KOPT-K1 (cell line): ENCODE measurements at regions not wholly inside any gene's neighbourhood (a gene's known extent, or its start where the extent isn't known, plus 50 kb on each side); places are given as distances from the start of the nearest gene placed in this dataset.
"Not testable (repeated sequence)": the region's sequence is repeated elsewhere in the genome, so short reads cannot be mapped to it uniquely, and the experiment has no call there.

Experiments used
- H3K27ac ChIP-seq: fragments of 200-600 bp; sonication (generic); 2 replicates; pipeline ENCODE4 v1.5.1; 2016; ENCODE audit warnings: antibody characterized with exemption, mild to moderate bottlenecking, low read depth, low read length; ENCODE audit not compliant: poor library complexity, severe bottlenecking
- H3K36me3 ChIP-seq: fragments of 200-600 bp; sonication (generic); 2 replicates; pipeline ENCODE4 v1.5.1; 2017; ENCODE audit warnings: antibody characterized with exemption, mild to moderate bottlenecking, low read length, moderate library complexity; ENCODE audit not compliant: insufficient read depth
- H3K9me3 ChIP-seq: fragments of 200-600 bp; sonication (generic); 2 replicates; pipeline ENCODE4 v1.5.1; 2017; ENCODE audit warnings: antibody characterized with exemption, low read length, mild to moderate bottlenecking; ENCODE audit not compliant: insufficient read depth, poor library complexity, severe bottlenecking

DNA sequence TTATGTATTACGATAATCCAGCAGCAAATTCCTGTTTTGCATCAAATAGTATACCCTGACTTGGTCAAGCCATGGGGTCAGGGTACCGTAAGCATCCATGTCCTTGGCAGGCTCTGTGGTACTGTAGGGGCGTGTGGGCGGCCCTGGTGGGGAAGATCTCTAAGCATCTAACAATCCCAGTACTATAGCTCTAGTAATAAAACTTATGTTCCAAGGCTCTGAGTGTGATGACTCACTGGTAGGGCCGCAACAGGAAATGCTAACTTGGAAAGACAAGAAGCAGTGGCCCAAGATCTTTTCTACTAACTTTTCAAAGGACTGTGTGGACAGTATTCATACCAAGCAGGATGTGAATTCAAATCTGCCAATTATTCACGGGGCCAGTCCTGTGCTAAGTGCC lies 63.8 kb downstream of the CLEC18A start:
- not testable (repeated sequence) for H3K27ac ChIP-seq

DNA sequence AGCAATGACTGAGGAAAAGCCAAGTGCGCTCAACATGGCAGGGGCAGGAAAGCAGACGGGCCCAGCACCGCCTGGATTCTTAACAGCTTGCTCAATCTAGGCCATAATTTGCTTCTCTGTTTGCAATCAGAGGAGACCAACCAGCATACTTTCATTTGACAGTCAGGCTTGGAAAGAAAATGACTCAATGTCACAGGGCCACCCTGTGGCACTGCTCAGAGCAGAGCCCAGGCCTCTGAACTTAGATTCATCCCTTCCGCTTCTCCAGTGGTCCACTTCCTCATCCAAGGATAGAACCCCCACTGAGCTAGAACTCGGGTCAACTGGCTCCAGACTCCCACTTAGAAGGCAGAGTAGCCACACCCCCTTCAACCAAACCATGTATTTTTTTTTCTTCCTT lies 65.6 kb downstream of the CLEC18A start:
- H3K27ac ChIP-seq, H3K9me3 ChIP-seq, H3K36me3 ChIP-seq: not testable (repeated sequence)

More for the DNA sequence above, 63.8 kb downstream of the CLEC18A start:
- H3K9me3 ChIP-seq, H3K36me3 ChIP-seq: not testable (repeated sequence)

DNA sequence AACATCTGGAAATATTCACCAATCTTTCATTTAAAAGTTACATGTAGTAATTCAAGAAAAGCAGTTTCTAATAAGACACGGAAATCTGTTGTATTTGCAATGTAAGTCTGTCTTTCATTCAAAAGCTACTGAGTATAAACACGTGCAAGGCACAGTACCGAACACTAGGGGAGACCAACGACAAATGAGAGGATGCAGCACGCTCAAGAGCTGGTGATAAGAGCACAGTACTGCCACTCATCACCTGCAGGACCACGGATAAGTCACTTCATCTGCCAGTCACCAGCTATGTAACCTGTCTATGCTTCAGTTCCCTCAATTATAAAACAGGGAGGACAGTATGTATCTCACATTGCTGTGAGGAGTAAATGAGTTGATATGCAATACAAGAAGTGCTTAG lies 67.1 kb downstream of the CLEC18A start:
- Histone ChIP-seq H3K36me3 (peaks cover 13% of the 10 kb centered on the region), H3K27ac (no peak overlapping the region), H3K9me3 (no peaks in the 10 kb centered on the region)

DNA sequence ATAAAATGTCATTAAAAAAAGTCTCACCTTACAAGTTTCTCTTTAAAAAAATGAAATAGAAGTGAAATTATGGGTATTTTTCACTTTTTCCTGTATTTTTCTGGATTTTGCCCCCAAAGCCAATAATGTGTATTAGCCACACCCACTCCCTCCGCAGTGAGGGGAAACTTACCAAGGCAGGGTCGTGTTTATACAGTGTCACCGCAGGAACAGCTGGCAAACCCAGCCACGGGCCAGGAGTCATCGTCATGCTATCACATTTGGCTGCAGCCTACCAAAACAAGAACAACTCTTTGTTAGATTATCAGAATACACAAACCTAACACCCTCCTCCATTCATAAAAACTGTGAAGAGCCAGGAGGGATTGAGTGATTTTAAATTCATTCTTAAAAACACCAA lies 72.1 kb downstream of the CLEC18A start:
- H3K9me3 ChIP-seq, H3K27ac ChIP-seq: not testable (repeated sequence)
- H3K36me3 ChIP-seq, result peaks cover 22% of the 10 kb centered on the region

DNA sequence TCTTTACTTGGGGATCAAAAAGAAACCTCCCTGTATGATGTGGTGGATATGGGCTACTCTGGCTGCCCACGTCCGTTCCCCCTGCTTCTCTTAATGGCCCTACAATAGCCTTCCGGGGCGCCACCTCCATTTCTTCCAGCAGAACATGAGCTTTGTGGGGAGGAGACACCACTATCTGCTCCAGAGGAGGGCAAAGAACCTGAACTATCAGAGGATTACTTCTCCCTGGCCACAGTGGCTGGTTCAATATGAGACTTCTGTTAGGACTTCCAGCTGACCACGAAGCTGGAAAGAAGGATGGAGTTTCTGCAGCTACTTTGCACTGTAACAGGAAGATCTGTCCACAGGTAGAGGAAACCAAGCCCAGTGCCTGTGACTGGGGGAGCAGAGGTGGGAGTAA lies 72.8 kb downstream of the CLEC18A start:
- peaks cover 22% of the 10 kb centered on the region for H3K36me3 ChIP-seq
- H3K9me3 ChIP-seq, H3K27ac ChIP-seq: not testable (repeated sequence)

DNA sequence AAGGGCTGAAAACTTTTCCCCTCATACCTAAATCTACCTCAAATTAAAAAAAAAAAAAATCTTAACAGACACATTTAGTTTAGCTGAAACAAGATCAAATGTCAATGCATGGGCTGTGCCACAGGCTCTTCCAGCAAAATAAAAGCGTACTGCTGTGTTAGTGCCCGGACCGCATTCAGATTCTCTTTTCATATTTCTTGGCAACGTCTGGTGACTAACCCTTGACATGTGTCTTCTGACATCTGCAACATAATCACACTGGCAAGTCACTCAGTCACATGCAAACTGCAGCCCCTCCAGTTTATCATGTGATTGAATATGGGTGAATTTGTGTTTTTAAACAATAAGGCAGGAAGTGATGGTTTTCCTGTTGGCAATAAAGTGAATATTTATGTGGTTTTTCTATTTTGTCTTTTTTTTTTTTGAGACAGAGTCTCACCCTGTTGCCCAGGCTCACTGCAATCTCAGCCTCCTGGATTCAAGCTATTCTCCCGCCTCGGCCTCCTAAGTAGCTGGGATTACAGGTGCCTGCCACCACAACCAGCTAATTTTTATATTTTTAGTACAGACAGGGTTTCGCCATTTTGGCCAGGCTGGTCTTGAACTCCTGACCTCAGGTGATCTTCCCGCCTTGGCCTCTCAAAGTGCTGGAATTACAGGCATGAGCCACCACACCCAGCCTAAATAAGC lies 75.2 kb downstream of the CLEC18A start:
- H3K27ac ChIP-seq, result peak overlapping the region; percentile 1
- H3K9me3 ChIP-seq, result not testable (repeated sequence)

DNA sequence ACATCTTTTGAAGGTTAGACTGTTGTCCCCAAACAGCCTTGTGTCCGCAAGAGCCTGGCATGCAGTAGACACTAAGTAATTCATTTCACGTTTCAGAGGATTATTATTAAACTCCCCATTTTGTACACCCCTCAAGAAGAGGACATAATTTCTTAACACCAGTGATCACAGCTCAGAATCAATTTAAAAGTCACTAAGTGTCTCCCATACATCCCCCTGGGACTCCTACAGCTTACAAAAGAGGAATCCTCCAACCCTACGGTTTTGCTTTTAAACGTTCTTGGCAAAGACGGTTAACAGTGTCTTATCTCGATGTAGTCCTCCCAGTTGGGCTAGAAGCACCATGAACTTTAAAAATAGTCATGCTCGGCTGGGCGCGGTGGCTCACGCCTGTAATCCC lies 81.2 kb upstream of the PDPR start:
- H3K9me3 ChIP-seq, H3K27ac ChIP-seq: not testable (repeated sequence)
- H3K36me3 ChIP-seq, result peaks cover 22% of the 10 kb centered on the region; the same call in 1 of the 2 replicates

More for the DNA sequence above, 75.2 kb downstream of the CLEC18A start:
- peaks cover 21% of the 10 kb centered on the region; the same call in 1 of the 2 replicates for H3K36me3 ChIP-seq

DNA sequence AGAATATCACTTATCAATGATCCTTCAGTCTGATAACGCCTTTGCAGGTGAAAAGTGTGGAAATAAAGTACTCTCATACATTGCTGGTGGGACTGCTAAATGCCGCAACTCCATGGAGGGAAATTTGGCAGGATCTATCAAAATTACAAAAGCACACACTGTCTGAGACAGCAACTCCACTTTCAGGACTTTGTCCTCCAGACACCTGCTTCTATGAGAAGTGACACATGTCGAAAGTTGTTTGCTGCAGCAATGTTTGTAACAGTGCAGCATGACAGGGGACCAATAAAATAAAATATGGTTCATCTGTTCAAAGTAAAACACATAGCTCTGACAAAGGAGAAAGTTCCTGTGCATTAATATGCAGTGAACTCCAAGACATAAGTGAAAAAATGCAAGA lies 76.2 kb upstream of the PDPR start:
- peaks cover 17% of the 10 kb centered on the region; the same call in 1 of the 2 replicates for H3K36me3 ChIP-seq
- H3K9me3 ChIP-seq, H3K27ac ChIP-seq: not testable (repeated sequence)

DNA sequence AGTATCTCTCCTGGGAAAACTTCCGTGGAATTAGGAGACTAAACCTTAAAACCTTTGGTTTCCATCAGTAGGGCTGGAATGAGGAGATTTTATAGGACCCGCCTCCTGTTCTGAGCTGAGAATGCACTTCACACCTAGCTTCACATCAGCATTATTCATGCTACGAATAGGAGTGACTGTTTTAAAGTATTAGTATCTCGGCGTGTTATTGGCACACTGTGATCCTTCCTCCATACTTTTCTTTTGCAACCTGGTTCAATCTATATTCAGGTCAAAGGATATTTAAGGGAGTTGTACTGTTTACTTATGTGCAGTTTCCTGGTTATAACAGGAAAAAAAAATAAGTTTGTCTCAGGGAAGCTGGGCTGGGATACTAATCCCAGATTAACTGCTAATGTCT lies 73.6 kb upstream of the PDPR start:
- H3K27ac ChIP-seq, H3K36me3 ChIP-seq, H3K9me3 ChIP-seq: not testable (repeated sequence)

DNA sequence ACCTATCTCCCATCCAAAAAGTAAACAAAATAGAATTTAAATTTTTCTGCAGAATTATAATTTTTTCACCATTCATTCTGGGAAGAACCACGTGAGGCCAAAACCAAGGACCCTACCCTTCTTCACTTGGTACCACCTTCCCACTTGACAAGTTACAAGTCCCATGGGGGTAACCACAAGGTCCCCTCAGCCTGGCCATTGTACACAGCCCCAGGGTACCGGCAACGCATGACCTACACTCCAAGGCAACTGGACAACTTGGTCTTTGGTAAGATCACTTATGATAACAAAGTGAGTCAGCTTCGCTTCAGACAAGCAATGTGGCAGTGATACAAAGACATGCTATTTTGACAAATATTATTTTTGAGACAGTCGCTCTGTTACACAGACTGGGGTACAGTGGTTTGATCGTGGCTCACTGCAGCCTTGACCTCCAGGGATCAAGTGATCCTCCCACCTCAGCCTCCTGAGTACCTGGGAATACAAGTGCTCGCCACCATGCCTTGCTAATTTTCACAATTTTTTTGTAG lies 70.5 kb upstream of the PDPR start:
- not testable (repeated sequence) for H3K27ac ChIP-seq, H3K36me3 ChIP-seq, H3K9me3 ChIP-seq

DNA sequence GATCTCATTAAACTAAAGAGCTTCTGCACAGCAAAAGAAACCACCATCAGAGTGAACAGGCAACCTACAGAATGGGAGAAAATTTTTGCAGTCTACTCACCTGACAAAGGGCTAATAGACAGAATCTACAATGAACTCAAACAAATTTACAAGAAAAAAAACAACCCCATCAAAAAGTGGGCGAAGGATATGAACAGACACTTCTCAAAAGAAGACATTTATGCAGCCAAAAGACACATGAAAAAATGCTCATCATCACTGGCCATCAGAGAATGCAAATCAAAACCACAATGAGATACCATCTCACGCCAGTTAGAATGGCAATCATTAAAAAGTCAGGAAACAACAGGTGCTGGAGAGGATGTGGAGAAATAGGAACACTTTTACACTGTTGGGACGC lies 67.6 kb upstream of the PDPR start:
- not testable (repeated sequence) for H3K36me3 ChIP-seq, H3K27ac ChIP-seq, H3K9me3 ChIP-seq

DNA sequence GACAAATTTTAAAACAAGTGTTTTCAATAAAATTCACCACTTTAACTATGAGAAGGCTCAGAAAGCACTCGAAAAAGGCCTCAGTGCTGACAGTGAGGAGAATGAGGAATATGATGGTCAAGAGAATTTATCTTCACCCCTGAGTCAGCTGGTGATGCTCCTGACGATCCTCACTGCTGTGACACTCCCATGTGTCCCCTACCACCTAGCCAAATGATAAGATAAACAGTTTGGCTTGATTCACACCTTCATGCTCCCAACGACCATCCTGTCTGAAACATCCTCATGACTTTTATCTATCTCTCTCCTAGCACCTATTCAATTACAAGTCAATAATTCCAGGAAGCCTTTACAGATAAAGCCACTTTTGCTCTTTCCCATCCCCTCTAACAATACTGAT lies 66.0 kb upstream of the PDPR start:
- not testable (repeated sequence) for H3K27ac ChIP-seq, H3K36me3 ChIP-seq

DNA sequence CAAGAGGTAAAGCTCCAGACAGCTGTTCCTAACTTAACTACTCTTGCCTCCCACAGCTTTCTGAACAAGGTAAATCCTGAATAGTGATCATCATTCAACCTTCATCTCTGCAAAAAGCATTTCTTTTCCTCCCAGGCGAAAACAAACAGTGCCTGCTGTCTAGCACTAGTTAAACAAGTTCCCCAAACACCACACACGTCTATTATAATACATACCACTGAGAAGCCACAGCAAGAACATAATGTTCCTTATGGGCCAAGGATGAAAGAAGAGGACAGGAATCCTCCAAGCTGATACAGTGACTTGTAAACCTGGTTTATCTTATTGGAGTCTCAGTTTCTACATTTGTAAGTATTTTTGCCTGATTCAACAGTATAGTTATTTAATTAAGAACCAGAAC lies 56.1 kb upstream of the PDPR start:
- H3K9me3 ChIP-seq, H3K27ac ChIP-seq: not testable (repeated sequence)

More for the DNA sequence above, 66.0 kb upstream of the PDPR start:
- not testable (repeated sequence) for H3K9me3 ChIP-seq

DNA sequence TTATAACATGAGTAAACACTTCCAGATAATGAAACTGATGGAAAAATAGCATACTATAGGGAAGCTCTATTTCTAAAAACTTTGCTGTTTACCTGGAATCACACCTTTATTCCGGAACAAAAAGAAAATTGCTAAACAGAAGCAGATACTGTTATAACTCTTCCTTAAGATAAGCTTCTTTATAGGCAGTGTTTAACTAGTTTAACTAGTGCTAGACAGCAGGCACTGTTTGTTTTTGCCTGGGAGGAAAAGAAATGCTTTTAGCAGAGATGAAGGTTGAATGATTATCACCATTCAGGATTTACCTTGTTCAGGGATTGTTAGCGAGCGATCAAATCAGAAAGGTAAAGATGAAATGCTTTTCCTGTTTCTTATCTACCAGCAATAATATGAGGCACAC lies 54.7 kb upstream of the PDPR start:
- not testable (repeated sequence) for H3K9me3 ChIP-seq, H3K36me3 ChIP-seq, H3K27ac ChIP-seq

More for the DNA sequence above, 56.1 kb upstream of the PDPR start:
- not testable (repeated sequence) for H3K36me3 ChIP-seq

DNA sequence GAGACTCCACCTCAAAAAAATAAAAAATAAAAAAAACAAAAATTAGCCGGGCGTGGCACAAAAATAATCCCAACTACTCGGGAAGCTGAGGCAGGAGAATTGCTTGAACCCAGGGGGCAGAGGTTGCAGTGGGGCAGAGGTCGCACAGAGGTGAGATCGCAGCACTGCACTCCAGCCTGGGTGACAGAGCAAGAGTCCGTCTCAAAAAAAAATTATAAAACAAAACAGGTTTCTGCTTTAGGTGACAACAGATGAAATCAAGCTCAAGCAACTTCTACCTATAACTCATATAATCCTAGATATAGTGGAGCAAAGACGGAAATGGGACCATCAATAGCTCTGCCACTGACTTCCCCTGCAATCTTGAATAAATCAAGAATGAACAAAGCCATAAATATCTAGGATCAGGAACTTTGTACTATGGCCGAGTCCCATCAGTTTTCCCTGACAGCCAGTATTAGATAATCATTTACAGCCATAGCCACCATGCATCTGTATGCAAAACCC lies 53.6 kb upstream of the PDPR start:
- not testable (repeated sequence) for H3K9me3 ChIP-seq, H3K36me3 ChIP-seq, H3K27ac ChIP-seq

DNA sequence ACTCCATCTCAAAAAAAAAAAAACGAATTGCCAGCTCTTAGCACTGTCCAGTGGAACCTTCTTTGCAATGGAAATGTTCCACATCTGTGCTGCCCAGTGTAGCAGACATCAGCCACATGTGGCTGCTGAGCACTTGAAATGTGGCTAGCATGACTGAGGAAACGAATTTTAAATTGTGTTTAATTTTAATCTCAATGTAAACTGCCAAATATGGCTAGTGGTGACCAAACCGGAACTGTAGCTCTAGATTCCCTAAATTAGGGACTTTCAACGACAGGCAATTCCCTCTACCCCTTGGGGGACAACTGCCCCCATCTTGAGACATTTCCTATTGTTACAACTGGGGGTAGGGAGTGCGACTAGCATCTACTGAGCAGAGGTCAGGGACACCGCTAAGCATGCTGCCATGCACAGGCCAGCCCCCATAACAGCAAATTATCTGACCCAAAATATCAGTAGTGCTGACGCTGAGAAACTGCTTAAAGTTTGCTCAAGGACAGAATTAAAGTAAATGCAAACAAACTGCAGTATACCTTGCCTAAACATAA lies 52.4 kb upstream of the PDPR start:
- H3K27ac ChIP-seq, H3K9me3 ChIP-seq, H3K36me3 ChIP-seq: not testable (repeated sequence)
